Posterior vena cava (tissue), 2 donors: ENCODE measurements at regions not wholly inside any gene's neighbourhood (a gene's known extent, or its start where the extent isn't known, plus 50 kb on each side); places are given as distances from the start of the nearest gene placed in this dataset.

ENCODE experiments used
- DNase-seq: peaks from one replicate; pipeline ENCODE4 v3.0.0-alpha.2; 2020; ENCODE audit warnings: low spot score
- intact Hi-C, 2 donors: fragments of 100-400 bp; cut with DNase I; formaldehyde crosslinking; loops; one replicate each; pipeline versions ENCODE4 v1.14.1 to v1.14.2; 2022 to 2023
- donor health status: DM: yes; HTN: yes; CAD: no.
- donor health status: DM: yes; HTN: yes; CAD: no.

- DNase-seq = no peak
- intact Hi-C loops = no loop called here
Observed at GRCh38 chr4:140316799-140317198, 56.6 kb upstream of the SCOC start.

- intact Hi-C loops = no loop called here
- no peak for DNase-seq
Observed at GRCh38 chr4:140315970-140316369, 57.5 kb upstream of the SCOC start.

GRCh38 chr4:140315438-140315837 lies 58.0 kb upstream of the SCOC start:
- DNase-seq = no peak
- intact Hi-C loops = no loop called here

- intact Hi-C loops = no loop called here
- DNase-seq = no peak
Observed at GRCh38 chr4:140315019-140315418, 58.4 kb upstream of the SCOC start.

- intact Hi-C loops = no loop called here
- no peak for DNase-seq
Observed at GRCh38 chr4:140312100-140312499, 61.3 kb upstream of the SCOC start.

- no peak for DNase-seq
- intact Hi-C loops = no loop called here
Observed at GRCh38 chr4:140311257-140311835, 62.1 kb upstream of the SCOC start.

GRCh38 chr4:140309124-140309870 lies 64.1 kb upstream of the SCOC start:
- no peak for DNase-seq
- intact Hi-C loops = loop anchor here in 1 of 2 donors (5.0 kb wide), 1 partner anchor 47 kb away; no protein-coding TSS in a partner anchor

- DNase-seq = peak; percentile 92
- intact Hi-C loops = loop anchor here in 1 of 2 donors (5.0 kb wide), 1 partner anchor 46 kb away; no protein-coding TSS in a partner anchor
Observed at GRCh38 chr4:140308366-140309123, 64.9 kb upstream of the SCOC start.

- intact Hi-C loops = loop anchor here in 1 of 2 donors (5.0 kb wide), 1 partner anchor 43 kb away; no protein-coding TSS in a partner anchor
- no peak for DNase-seq
Observed at GRCh38 chr4:140305053-140305452, 68.4 kb upstream of the SCOC start.

GRCh38 chr4:140304346-140304745 lies 69.1 kb upstream of the SCOC start:
- intact Hi-C loops = no loop called here

GRCh38 chr4:140302151-140302859 lies 71.1 kb upstream of the SCOC start:
- intact Hi-C loops = no loop called here
- no peak for DNase-seq

More at GRCh38 chr4:140304346-140304745, 69.1 kb upstream of the SCOC start:
- no peak for DNase-seq

GRCh38 chr4:140300271-140300970 lies 73.0 kb upstream of the SCOC start:
- intact Hi-C loops = no loop called here
- DNase-seq = no peak

- no peak for DNase-seq
- intact Hi-C loops = no loop called here
Observed at GRCh38 chr4:140298001-140298400, 75.4 kb upstream of the SCOC start.

- DNase-seq = no peak
- intact Hi-C loops = no loop called here
Observed at GRCh38 chr4:140297221-140297570, 76.2 kb upstream of the SCOC start.

- peak; percentile 85 for DNase-seq
- intact Hi-C loops = no loop called here
Observed at GRCh38 chr4:140296335-140297220, 76.9 kb upstream of the SCOC start.

GRCh38 chr4:140293979-140294378 lies 79.5 kb upstream of the SCOC start:
- no peak for DNase-seq
- intact Hi-C loops = no loop called here

GRCh38 chr4:140291259-140291658 lies 82.2 kb upstream of the SCOC start:
- intact Hi-C loops = no loop called here
- DNase-seq = no peak

- intact Hi-C loops = no loop called here
- DNase-seq = no peak
Observed at GRCh38 chr4:140289486-140289885, 84.0 kb upstream of the SCOC start.
